GM20000 (cell line): ENCODE measurements at regions not wholly inside any gene's neighbourhood (a gene's known extent, or its start where the extent isn't known, plus 50 kb on each side); places are given as distances from the start of the nearest gene placed in this dataset.

Experiments used
- DNase-seq: peaks from one replicate; pipeline ENCODE4 v3.0.0; 2012; ENCODE audit warnings: low spot score
- CTCF ChIP-seq: IDR thresholded peaks from 2 replicates; pipeline ENCODE4 v1.5.1; 2012; ENCODE audit warnings: mild to moderate bottlenecking, control low read depth; ENCODE audit errors: extremely low read depth, missing control alignments

- no peak for DNase-seq
These were observed 50.2 kb upstream of the PLET1 start for GRCh38 chr11:112310848-112311247.

GRCh38 chr11:112315057-112315720 lies 54.5 kb upstream of the PLET1 start:
- TF ChIP-seq CTCF, result no peak
- no peak for DNase-seq

More at GRCh38 chr11:112310848-112311247, 50.2 kb upstream of the PLET1 start:
- TF ChIP-seq CTCF, result no peak

GRCh38 chr11:112315861-112316739 lies 55.4 kb upstream of the PLET1 start:
- TF ChIP-seq CTCF, result no peak
- no peak for DNase-seq

- DNase-seq, result no peak
- TF ChIP-seq CTCF, result no peak
These were observed 56.3 kb upstream of the PLET1 start for GRCh38 chr11:112316971-112317370.

GRCh38 chr11:112318184-112318591 lies 57.5 kb upstream of the PLET1 start:
- no peak for DNase-seq
- no peak for TF ChIP-seq CTCF

GRCh38 chr11:112318661-112319060 lies 58.0 kb upstream of the PLET1 start:
- TF ChIP-seq CTCF, result no peak
- DNase-seq, result no peak

- no peak for TF ChIP-seq CTCF
- no peak for DNase-seq
These were observed 60.0 kb upstream of the PLET1 start for GRCh38 chr11:112320668-112321067.
